ENCODE measurements at regions not wholly inside any gene's neighbourhood (a gene's known extent, or its start where the extent isn't known, plus 50 kb on each side); places are given as distances from the start of the nearest gene placed in this dataset.

- H3K27me3 ChIP-seq (ENCODE audit: insufficient read depth, low read length), result no peaks in the 10 kb centered on the region
- no peaks in the 10 kb centered on the region for H3K9me3 ChIP-seq (ENCODE audit: insufficient read depth, low read depth, low read length)
- no peak overlapping the region for H3K4me3 Mint-ChIP-seq (ENCODE audit: unreplicated experiment)
- no peaks in the 10 kb centered on the region for H3K27me3 Mint-ChIP-seq (ENCODE audit: low read depth, unreplicated experiment)
- no peak overlapping the region for H2AFZ ChIP-seq (ENCODE audit: low read depth, low read length)
- H3K4me1 Mint-ChIP-seq (ENCODE audit: low read depth, unreplicated experiment), result peaks cover 46% of the 10 kb centered on the region
- H3K4me3 ChIP-seq (ENCODE audit: insufficient read depth, low read depth, low read length), result no peak overlapping the region
- no peak for DNase-seq (ENCODE audit: low read depth)
- no peaks in the 10 kb centered on the region for H3K9me3 Mint-ChIP-seq (ENCODE audit: unreplicated experiment)
- H3K9ac ChIP-seq (ENCODE audit: low read length), result no peak overlapping the region
- no peak overlapping the region for H3K27ac ChIP-seq (ENCODE audit: low read depth, low read length)
- FAIRE-seq, result no peak
- no peaks in the 10 kb centered on the region for H3K4me1 ChIP-seq (ENCODE audit: insufficient read depth, low read length)
- no peak for TF ChIP-seq EZH2 (IDR thresholded peaks at IDR 0.05; ENCODE audit: insufficient read depth, low read length)
- TF ChIP-seq CTCF (IDR thresholded peaks at IDR 0.05; ENCODE audit: insufficient read depth, low read depth, low read length), result no peak
- peaks cover 79% of the 10 kb centered on the region for H4K20me1 ChIP-seq (ENCODE audit: insufficient read depth, low read length)
- peaks cover 43% of the 10 kb centered on the region for H3K79me2 ChIP-seq (ENCODE audit: insufficient read depth, low read length)
- H3K27ac Mint-ChIP-seq (ENCODE audit: unreplicated experiment), result no peak overlapping the region
- no peaks in the 10 kb centered on the region for H3K36me3 ChIP-seq (ENCODE audit: insufficient read depth, low read length)
- no peak overlapping the region for H3K4me2 ChIP-seq (ENCODE audit: low read length)
- peaks cover 12% of the 10 kb centered on the region for H3K36me3 Mint-ChIP-seq (ENCODE audit: low read depth, unreplicated experiment)
Measured at GRCh38 chr2:74039611-74040010, 54.9 kb downstream of the TET3 start.

GRCh38 chr2:74041182-74041581 lies 56.5 kb downstream of the TET3 start:
- no peak overlapping the region for H3K9ac ChIP-seq (ENCODE audit: low read length)
- H3K9me3 ChIP-seq (ENCODE audit: insufficient read depth, low read depth, low read length), result no peaks in the 10 kb centered on the region
- no peaks in the 10 kb centered on the region for H3K27me3 ChIP-seq (ENCODE audit: insufficient read depth, low read length)
- H2AFZ ChIP-seq (ENCODE audit: low read depth, low read length), result no peak overlapping the region
- no peaks in the 10 kb centered on the region for H3K4me1 ChIP-seq (ENCODE audit: insufficient read depth, low read length)
- Mint-ChIP-seq H3K4me3 (ENCODE audit: unreplicated experiment) (no peak overlapping the region), H3K27me3 (ENCODE audit: low read depth, unreplicated experiment) (no peaks in the 10 kb centered on the region), H3K36me3 (ENCODE audit: low read depth, unreplicated experiment) (peaks cover 12% of the 10 kb centered on the region), H3K4me1 (ENCODE audit: low read depth, unreplicated experiment) (peaks cover 51% of the 10 kb centered on the region), H3K27ac (ENCODE audit: unreplicated experiment) (no peak overlapping the region), H3K9me3 (ENCODE audit: unreplicated experiment) (no peaks in the 10 kb centered on the region)
- no peak for TF ChIP-seq EZH2 (IDR thresholded peaks at IDR 0.05; ENCODE audit: insufficient read depth, low read length)
- TF ChIP-seq CTCF (IDR thresholded peaks at IDR 0.05; ENCODE audit: insufficient read depth, low read depth, low read length), result no peak
- H3K79me2 ChIP-seq (ENCODE audit: insufficient read depth, low read length), result peaks cover 42% of the 10 kb centered on the region
- H3K4me2 ChIP-seq (ENCODE audit: low read length), result no peak overlapping the region
- no peak for DNase-seq (ENCODE audit: low read depth)
- H3K36me3 ChIP-seq (ENCODE audit: insufficient read depth, low read length), result no peaks in the 10 kb centered on the region
- FAIRE-seq, result no peak
- H3K27ac ChIP-seq (ENCODE audit: low read depth, low read length), result no peak overlapping the region
- H3K4me3 ChIP-seq (ENCODE audit: insufficient read depth, low read depth, low read length), result no peak overlapping the region
- peaks cover 89% of the 10 kb centered on the region for H4K20me1 ChIP-seq (ENCODE audit: insufficient read depth, low read length)

- H3K79me2 ChIP-seq (ENCODE audit: insufficient read depth, low read length), result peaks cover 42% of the 10 kb centered on the region
- no peak overlapping the region for H3K4me2 ChIP-seq (ENCODE audit: low read length)
- H3K9me3 ChIP-seq (ENCODE audit: insufficient read depth, low read depth, low read length), result no peaks in the 10 kb centered on the region
- peaks cover 85% of the 10 kb centered on the region for H4K20me1 ChIP-seq (ENCODE audit: insufficient read depth, low read length)
- H3K36me3 Mint-ChIP-seq (ENCODE audit: low read depth, unreplicated experiment), result peaks cover 12% of the 10 kb centered on the region
- H3K9me3 Mint-ChIP-seq (ENCODE audit: unreplicated experiment), result no peaks in the 10 kb centered on the region
- no peak overlapping the region for H2AFZ ChIP-seq (ENCODE audit: low read depth, low read length)
- no peak for FAIRE-seq
- no peaks in the 10 kb centered on the region for H3K27me3 ChIP-seq (ENCODE audit: insufficient read depth, low read length)
- H3K4me1 ChIP-seq (ENCODE audit: insufficient read depth, low read length), result no peaks in the 10 kb centered on the region
- no peak overlapping the region for H3K4me3 ChIP-seq (ENCODE audit: insufficient read depth, low read depth, low read length)
- no peak overlapping the region for H3K9ac ChIP-seq (ENCODE audit: low read length)
- H3K27ac ChIP-seq (ENCODE audit: low read depth, low read length), result no peak overlapping the region
- no peak overlapping the region for H3K4me3 Mint-ChIP-seq (ENCODE audit: unreplicated experiment)
- no peak overlapping the region for H3K27ac Mint-ChIP-seq (ENCODE audit: unreplicated experiment)
- H3K27me3 Mint-ChIP-seq (ENCODE audit: low read depth, unreplicated experiment), result no peaks in the 10 kb centered on the region
- TF ChIP-seq CTCF (IDR thresholded peaks at IDR 0.05; ENCODE audit: insufficient read depth, low read depth, low read length) (no peak), EZH2 (IDR thresholded peaks at IDR 0.05; ENCODE audit: insufficient read depth, low read length) (no peak)
- no peaks in the 10 kb centered on the region for H3K36me3 ChIP-seq (ENCODE audit: insufficient read depth, low read length)
- H3K4me1 Mint-ChIP-seq (ENCODE audit: low read depth, unreplicated experiment), result peaks cover 47% of the 10 kb centered on the region
- DNase-seq (ENCODE audit: low read depth), result no peak
Measured at GRCh38 chr2:74041726-74042125, 57.0 kb downstream of the TET3 start.

Measured in astrocyte (in vitro differentiated cells and primary cell).